ENCODE measurements at regions not wholly inside any gene's neighbourhood (a gene's known extent, or its start where the extent isn't known, plus 50 kb on each side); places are given as distances from the start of the nearest gene placed in this dataset.

- TF ChIP-seq POLR2A (IDR thresholded peaks at IDR 0.05): no peak
- no peak for TF ChIP-seq CTCF (IDR thresholded peaks at IDR 0.05)
Measured at GRCh38 chr12:98262902-98263301, 252.5 kb upstream of the TMPO start.

All from tibial nerve (tissue), 3 donors.